Stimulated activated CD8-positive, alpha-beta memory T cell treated with anti-CD3 and anti-CD28 coated beads, Interleukin-12 subunit alpha, Interleukin-12 subunit beta, amount 100 ng/mL, for 1 hour (primary cell): ENCODE measurements at regions not wholly inside any gene's neighbourhood (a gene's known extent, or its start where the extent isn't known, plus 50 kb on each side); places are given as distances from the start of the nearest gene placed in this dataset.
"Not testable (repeated sequence)": the region's sequence is repeated elsewhere in the genome, so short reads cannot be mapped to it uniquely, and the experiment has no call there.

Experiments used
- DNase-seq: peaks from one replicate; pipeline ENCODE4 v3.0.0-alpha.2; 2020; ENCODE audit warnings: low read depth

DNA sequence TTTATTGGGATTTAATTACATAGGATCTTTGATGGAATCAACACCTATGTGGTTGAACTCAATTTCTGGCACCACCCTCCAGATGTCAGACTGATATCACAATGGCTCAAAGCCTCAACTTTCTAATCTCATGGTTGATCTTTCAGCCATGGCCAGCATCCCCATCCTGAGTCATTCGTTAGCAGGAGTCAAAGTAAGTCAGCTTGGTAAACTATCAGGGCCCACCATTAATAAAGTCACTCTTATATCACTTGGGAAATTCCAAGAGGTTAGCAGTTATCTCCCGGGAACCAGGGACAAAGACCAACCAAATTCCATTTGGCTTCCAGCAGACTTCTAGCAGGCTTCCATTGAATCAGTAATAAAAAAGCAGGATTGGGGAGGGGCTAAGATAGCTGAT, 50.7 kb upstream of the TNFSF4 start:
- no peak for DNase-seq

- no peak for DNase-seq
These were observed 51.5 kb upstream of the TNFSF4 start for GRCh38 chr1:173258479-173259264.

- DNase-seq: not testable (repeated sequence)
These were observed 53.2 kb upstream of the TNFSF4 start for GRCh38 chr1:173260329-173260728.

DNA sequence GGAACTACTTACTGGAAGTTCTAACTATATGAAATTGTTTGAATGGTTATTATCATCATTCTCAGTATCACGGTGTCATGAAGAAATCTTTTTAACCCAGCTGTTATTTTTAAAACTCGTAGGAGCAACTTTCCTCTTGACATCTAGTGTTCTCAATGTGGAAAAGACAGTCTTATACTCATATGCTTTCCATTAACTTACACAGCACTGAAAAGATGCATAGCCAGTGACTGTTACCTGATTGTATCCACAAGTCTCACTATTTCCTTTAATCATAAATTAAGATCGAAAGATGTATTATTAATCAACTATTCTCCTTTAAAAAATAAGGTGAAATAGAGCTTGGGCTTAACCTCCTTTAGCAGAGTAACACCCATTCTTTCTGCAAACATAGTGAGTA, 59.7 kb upstream of the TNFSF4 start:
- DNase-seq: no peak

DNA sequence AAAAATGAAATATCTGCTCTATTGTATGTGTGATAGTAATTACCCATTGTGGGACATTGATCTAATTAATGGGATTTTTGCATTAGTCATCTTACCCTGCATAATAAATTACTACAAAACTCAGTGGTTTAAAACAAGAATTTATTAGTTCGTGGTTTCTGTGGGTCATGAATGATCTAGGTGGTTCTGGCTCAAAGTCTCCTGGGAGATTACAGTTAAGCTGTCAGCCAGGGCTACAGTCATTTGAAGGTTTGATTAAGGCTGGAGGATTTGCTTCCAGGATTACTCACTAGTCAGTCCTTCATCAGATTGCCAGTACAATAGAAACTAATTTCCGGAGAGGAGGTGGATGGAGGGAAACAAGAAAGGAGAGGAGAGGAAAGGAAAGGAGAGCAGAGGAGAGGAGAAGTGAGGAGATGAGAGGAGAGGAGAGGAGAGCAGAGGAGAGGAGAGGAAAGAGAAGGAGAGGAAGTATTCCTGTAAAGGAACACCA, 60.4 kb upstream of the TNFSF4 start:
- DNase-seq: no peak

DNA sequence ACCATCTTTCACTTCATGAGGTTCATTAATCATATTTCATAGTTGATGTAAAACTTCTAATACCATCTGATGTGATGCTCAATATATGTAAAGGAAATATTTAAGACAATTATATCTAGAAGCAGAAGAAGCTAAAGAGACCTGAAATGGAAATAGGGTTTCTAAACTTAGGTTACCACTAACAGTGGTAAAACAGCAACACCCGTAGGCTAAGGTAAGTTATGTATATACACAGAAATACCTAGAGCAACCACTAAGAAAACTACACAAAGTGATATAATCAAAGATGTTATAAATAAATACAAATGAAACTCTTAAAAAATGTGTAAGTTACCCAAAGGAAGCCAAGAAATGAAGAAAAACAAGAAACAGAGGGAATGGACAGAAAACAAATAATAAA, 61.1 kb upstream of the TNFSF4 start:
- DNase-seq: no peak

- no peak for DNase-seq
These were observed 61.7 kb upstream of the TNFSF4 start for GRCh38 chr1:173268786-173269277.

- no peak for DNase-seq
These were observed 62.5 kb upstream of the TNFSF4 start for GRCh38 chr1:173269490-173270230.

- DNase-seq: no peak
These were observed 63.1 kb upstream of the TNFSF4 start for GRCh38 chr1:173270243-173270642.

DNA sequence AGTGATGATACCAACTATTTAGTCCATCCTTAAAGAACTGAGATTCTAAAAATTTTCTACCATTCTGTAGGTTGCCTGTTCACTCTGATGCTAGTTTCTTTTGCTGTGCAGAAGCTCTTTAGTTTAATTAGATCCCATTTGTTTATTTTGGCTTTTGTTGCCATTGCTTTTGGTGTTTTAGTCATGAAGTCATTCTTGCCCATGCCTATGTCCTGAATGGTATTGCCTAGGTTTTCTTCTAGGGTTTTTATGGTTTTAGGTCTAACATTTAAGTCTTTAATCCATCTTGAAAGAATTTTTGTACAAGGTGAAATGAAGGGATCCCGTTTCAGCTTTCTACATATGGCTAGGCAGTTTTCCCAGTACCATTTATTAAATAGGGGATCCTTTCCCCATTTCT, 63.9 kb upstream of the TNFSF4 start:
- DNase-seq: not testable (repeated sequence)

DNA sequence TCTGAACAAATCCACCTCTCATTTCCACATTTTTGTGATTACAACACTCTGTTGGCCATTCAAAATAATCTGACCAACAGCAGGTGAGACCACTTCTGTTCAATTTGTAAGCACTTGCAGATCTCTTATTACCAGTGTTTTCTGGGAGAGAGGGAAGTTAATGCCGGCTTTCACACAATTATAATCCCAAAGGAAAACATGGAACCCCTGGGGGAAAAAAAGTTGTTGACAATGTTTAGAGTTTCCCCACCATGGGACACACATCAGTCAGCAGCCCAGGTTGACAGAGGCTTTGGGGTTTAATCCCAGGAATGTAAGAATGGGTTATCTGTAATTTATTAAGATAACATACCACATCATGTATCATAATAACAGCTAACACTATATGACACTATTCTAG, 68.4 kb upstream of the TNFSF4 start:
- DNase-seq: no peak

- no peak for DNase-seq
These were observed 70.0 kb upstream of the TNFSF4 start for GRCh38 chr1:173276922-173277800.

DNA sequence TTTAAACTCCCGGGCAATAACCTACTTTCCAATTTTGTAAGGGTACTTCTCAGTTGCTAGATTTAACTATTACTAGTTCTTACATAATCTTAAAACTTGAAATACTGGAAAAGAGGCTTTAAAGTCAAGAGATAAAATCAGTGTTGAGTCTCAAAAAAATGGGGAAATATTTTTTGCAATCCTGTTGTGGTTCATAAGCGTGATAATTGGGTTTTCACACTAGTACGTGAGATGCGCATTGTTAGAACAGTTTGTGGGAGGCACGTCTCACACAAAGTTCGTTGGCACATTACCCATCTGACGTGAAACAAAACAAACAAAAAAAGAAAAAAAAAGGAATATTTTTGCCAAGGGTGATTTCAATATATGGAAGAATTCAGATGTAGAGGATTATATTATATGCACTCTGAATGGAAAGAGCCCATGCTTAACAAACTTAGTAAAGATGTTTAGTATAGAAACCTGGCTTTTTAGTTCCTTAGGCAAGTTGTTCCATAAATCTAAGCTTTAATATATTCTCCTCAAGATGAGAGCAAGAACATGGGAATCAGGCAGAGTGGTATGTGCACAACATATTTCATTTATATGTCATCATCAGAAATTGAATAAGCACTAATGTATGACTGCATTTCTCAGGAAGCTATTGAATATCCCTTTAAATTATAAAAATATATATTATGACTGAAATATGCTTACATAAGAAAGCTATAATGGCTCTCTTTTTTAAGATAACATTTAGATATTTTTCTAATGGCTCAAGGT, 73.9 kb upstream of the TNFSF4 start:
- no peak for DNase-seq

DNA sequence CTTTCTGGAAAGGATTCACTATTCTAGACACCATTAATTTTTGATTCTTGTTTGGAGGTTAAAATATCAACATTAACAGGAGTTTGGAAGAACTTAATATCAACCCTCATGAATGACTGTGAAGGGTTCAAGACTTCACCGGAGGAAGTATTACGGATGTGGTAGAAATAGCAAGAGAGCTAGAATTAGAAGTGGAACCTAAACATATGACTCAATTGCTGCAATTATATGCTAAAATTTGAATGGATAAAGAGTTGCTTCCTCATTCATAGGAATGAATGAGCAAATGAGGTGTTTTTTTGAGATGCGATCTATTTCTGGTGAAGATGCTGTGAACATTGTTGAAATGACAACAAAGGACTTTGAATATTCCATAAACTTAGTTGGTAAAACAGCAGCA, 77.9 kb upstream of the TNFSF4 start:
- DNase-seq: no peak

- no peak for DNase-seq
These were observed 80.7 kb upstream of the TNFSF4 start for GRCh38 chr1:173287785-173288184.

GRCh38 chr1:173293756-173294155, 86.6 kb upstream of the TNFSF4 start:
- DNase-seq: no peak

- no peak for DNase-seq
These were observed 87.7 kb upstream of the TNFSF4 start for GRCh38 chr1:173294843-173295242.

DNA sequence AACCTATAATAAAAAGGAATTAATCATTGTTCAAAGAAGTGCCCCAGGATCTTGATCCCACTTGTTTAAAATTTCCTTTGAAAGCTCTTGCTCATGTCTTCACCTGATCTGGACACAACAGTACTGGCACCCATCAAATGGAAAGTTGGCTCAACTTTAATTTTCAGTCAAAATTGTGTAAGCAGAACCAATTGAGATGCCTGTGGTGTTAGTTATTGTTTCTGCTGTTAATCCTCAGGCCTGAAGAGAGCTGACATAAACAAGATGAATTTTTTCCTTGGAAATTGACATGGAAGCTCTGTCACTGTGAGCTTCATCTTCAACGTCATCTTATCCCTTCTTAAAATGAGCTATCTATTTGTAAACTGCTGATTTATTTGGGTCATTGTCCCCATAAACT, 88.3 kb upstream of the TNFSF4 start:
- no peak for DNase-seq

DNA sequence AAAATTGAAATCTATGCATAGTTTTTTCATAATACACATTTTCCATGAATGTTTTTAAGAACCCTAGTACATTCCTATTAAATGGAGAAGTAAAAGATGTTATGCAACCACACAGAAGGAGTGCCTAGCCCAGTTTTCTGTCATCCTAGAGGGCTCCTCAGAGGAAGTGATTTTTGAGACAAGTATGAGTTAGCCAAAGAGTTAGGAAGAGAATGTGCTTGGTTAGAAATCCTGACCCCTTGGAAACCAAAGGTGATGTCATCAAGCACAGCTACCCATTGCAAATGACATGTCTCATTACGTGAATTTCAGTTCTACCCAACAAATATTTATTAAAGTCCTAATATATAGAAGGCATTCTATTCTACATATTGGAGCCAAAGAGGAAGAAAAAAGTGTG, 88.9 kb upstream of the TNFSF4 start:
- no peak for DNase-seq

DNA sequence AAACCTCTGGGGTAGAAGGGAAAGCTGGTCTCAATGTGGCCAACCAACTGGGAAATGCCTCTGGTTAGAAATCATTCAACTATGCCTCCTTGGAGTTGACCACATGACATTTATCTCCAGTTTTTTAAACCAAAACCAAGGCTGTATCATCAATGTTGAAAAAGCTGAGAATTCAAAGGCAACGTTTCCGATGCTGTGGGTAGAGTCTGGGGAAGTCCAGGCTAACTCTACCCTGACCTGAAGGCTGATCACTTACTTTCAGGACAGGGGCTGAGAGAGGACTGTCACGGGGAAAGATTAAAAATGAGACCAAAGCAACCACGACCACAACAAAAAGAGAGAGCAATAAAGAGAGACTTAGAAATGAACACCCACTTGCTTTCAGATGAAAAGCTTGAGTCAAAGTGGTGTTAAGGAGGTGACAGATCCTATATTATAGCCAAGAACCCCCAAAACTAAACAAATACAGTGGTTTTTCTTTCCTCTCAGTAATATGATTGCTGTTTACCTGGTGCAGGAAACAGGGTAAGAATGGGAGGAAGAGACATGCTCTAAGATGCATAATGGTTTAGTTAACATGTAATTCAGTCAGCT, 90.8 kb upstream of the TNFSF4 start:
- no peak for DNase-seq
